GM11168 (cell line): ENCODE measurements at regions not wholly inside any gene's neighbourhood (a gene's known extent, or its start where the extent isn't known, plus 50 kb on each side); places are given as distances from the start of the nearest gene placed in this dataset.
"Not testable (repeated sequence)": the region's sequence is repeated elsewhere in the genome, so short reads cannot be mapped to it uniquely, and the experiment has no call there.

Experiments
- in situ Hi-C: fragments of 300-500 bp; cut with MboI; formaldehyde crosslinking; loops from one replicate; pipeline ENCODE4 v1.12.0; 2022; ENCODE audit warnings: low sequenced_read_pairs; ENCODE audit not compliant: unreplicated experiment

- in situ Hi-C loops: no loop called here
These were observed 1570.0 kb upstream of the DEFB115 start for GRCh38 chr20:29687438-29687837.

- in situ Hi-C loops: no loop called here
These were observed 1567.8 kb upstream of the DEFB115 start for GRCh38 chr20:29689411-29690225.

DNA sequence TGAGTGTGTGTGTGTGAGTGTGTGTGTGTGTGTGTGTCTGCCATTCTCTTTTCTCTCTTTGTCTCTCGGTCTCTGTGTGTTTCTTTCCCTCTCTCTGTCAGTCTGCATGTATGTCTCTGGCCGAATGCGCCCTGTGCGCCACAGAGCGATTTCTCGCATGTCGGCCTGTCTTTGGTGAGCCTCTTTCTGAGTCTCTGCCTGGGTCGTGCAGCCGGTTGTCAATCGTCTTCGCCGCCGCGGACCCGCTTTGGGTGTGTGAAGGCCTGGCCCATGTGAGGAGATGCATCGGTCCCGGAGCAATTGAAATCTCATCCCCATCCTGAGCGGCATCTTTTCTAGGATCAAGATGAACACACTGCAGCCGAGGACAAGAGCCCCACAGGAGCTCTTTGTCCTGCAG, 1567.2 kb upstream of the DEFB115 start:
- in situ Hi-C loops: no loop called here

DNA sequence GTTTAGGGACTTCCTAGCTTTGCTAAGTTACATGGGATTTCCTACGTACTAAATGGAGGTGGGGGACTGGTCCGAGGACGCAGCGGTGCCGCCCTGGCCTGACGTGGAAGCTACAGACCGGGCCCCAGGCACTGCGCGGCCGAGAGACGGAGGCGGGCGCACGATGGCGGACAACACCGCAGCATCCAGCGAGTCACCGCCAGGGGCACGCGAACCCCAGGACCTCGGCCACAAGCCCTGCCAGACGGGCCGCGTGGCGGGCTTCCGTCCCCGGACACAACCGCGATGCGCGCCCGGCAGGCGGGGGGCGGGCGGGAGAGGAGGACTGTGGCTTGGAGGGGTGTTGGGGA, 1516.9 kb upstream of the DEFB115 start:
- in situ Hi-C loops: no loop called here

DNA sequence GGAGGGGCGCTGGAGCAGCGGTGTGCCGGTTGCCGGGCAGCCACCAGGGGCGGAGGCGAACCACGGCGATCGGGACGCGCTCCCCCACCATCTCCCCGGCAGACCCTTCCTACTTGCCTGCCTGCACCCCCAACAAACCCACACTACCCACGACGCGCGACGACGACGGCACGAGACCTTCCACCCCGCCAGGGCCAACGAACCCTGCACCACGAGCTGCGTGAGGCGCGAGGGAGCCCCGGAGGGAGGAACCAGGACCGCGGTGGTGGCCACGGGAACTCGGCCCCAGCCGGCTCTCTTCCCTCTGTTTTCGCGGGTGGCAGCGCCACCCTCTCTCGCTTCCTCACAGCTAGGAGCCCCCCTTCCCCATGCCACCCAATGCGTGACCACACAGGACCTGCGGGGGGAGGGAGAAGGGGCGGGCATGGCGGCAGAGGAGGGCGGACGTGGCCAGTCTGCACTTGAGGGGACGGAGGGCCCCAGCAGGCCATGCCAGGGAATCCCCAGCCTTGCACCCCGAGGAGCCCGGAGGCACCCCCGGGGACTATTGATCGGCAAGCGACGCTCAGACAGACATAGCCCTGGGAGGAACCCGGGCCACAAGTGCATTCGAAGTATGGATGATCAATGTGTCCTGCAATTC, 1516.4 kb upstream of the DEFB115 start:
- in situ Hi-C loops: no loop called here

DNA sequence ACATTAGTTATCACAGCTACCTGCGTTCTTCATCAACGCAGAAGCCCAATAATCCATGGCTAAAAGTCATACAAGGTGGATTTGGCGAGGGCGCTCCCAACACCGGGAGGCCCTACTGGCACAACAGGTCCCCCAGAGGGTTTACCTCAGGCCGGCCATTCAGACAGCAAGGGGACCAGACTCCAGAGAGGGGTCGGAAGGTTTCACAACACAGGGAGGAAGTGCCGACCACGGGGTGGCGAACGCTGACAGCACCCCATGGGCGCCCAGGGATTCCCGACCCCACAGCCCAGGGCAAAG, 1515.9 kb upstream of the DEFB115 start:
- in situ Hi-C loops: no loop called here

DNA sequence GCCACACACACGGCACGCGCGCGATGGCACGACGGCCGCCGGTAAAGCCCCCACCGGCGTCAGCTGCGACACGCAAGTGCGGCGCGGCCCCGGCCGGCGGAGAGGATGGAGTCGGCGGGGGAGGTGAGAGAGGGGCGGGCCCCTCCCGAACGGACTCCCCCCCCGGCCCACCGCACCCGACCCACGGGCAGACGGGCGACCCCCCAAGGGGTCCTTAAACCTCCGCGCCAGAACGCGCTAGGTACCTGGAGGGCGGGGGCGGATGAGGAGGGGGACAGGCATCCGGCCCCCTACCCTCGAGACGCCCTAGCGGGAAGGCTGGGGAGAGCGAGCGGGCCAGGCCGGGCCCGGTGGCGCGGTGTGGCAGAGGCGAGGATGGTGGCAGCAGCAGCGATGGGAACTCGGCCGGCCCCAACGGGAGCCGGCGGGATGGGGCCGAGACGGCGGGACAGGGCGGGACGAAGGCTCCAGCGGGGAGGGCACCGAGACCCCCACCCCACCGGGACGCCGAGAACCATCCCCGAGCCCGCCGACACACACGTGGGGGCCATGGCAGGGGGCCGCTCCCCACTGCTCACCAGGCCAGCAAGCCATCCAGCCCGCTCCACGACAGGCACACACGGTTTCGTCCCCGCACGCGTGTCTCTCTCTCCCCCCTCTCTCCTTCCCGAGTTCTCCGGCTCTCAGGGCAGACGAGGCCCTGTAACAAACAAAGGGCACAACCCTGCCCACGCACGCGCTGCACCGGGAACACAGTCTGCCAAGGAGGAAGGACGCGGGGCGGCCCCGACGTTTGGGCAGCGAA, 1515.4 kb upstream of the DEFB115 start:
- in situ Hi-C loops: no loop called here

DNA sequence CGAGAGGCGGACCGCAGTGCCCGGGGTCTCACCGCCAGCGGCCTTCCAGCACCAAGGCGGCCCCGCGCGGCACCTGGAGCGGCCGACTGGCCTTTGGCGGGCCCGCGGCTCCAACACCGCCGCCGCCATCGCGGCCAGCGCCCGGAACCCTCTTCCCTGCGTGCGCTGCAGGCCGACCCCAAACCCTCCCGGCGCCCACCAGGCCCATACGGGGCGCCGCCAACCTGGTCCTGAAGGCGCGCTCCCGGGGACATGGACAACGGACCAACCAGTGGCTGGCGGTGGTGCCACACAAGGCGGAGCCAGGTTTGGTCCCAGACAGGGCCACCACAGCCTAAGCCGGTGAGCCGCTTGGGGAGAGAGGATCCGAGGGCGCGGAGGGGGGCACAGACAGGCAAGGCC, 1514.8 kb upstream of the DEFB115 start:
- in situ Hi-C loops: no loop called here

- in situ Hi-C loops: no loop called here
These were observed 1514.1 kb upstream of the DEFB115 start for GRCh38 chr20:29743101-29743931.

GRCh38 chr20:29744071-29744470, 1513.4 kb upstream of the DEFB115 start:
- in situ Hi-C loops: no loop called here

GRCh38 chr20:29745534-29746245, 1511.8 kb upstream of the DEFB115 start:
- in situ Hi-C loops: not testable (repeated sequence)

DNA sequence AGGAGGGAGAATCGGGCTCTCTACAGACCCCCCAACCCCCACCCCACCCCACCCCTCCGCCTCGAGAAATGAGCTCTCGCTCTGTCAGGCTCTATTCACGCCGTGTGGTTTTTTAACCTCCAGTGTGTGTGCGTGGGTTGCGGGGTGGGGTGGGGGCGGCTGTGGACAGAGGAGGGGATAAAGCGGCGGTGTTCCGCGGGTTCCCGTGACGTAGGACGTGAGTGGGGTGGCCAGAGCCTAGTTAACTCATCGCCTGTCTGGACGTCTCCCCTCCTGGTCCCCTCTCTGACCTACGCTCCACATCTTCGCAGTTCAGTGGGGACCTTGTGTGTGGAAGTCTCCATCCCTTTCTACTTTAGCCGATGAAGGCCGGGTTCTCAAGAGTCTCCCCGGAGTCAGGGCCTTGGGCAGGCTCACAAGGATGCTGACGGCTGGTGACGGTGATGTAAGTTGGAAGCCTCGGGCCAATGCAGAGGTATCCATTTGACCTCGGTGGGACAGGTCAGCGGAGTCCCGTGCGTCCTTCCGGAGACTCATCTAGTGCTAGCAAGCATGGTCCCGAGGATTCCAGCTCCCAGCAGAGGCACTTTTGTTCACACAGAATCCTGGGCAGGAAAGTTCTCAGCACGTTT, 1507.1 kb upstream of the DEFB115 start:
- in situ Hi-C loops: no loop called here

GRCh38 chr20:29752644-29753425, 1504.6 kb upstream of the DEFB115 start:
- in situ Hi-C loops: not testable (repeated sequence)

DNA sequence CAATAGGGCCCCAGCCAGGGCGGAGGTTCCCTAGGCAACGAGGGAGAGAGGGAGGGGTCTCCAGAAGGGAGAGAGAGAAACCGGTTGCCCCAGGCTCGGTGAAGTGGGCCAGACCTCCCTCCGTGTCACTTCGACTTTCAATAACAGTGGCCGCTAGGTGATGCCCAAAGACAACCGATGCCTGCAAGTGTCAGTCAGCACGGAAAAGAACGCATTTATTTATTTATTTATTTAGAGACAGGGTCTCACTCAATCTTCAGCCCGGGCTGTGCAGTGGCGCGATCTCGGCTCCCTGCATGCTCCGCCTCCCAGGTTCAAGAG, 1504.1 kb upstream of the DEFB115 start:
- in situ Hi-C loops: not testable (repeated sequence)

GRCh38 chr20:29753879-29754278, 1503.6 kb upstream of the DEFB115 start:
- in situ Hi-C loops: not testable (repeated sequence)

GRCh38 chr20:29755854-29756498, 1501.5 kb upstream of the DEFB115 start:
- in situ Hi-C loops: not testable (repeated sequence)

- in situ Hi-C loops: no loop called here
These were observed 1500.8 kb upstream of the DEFB115 start for GRCh38 chr20:29756664-29757063.

DNA sequence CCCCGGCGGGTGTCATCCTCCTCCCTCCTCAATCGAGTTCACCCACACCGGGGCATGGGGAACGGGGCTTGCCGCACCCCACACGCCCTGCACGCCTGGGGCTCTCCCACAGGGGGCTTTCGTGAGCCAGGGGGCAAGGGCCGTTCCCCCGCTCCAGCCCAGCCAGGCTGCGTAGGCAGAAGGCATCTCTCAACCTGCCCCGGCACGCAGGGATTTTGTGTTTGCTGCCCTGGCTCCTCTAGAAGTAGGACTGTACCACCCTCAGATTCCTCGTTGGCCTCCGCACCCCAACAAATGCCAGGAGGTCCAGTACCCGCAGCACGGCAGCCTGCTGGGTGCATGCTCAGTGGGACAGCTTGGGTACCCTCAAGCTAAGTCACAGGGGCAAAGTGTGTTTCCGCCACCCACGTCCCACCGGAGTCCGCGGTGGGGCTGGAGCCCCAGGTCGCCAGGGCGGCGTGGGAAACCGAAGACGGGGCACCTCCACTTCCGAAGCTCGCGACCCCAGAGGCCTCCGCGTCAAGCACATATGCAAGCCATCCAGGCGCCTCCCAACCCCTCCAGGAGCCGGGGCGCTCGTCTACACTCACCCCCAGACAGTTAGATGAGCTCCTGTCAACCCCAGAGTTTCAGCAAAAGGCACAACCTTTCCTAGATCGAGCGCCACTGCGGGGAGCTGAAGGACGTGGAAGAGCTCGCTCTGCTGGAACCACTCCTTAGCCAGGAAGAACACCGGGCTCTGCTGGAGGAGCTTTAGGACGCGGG, 1495.7 kb upstream of the DEFB115 start:
- in situ Hi-C loops: not testable (repeated sequence)
